HUES48 (cell line): ENCODE measurements at regions not wholly inside any gene's neighbourhood (a gene's known extent, or its start where the extent isn't known, plus 50 kb on each side); places are given as distances from the start of the nearest gene placed in this dataset.

ENCODE experiments used
- H3K27ac ChIP-seq: one replicate; pipeline ENCODE4 v1.7.0; 2013; ENCODE audit warnings: low read depth, low read length, inconsistent platforms
- H3K27me3 ChIP-seq: 2 replicates; pipeline ENCODE4 v1.6.1; 2013; ENCODE audit warnings: mild to moderate bottlenecking, low read length; ENCODE audit not compliant: control insufficient read depth, insufficient read depth
- H3K36me3 ChIP-seq: 2 replicates; pipeline ENCODE4 v1.6.1; 2013; ENCODE audit warnings: low read length; ENCODE audit not compliant: control insufficient read depth, insufficient read depth
- H3K4me1 ChIP-seq: 2 replicates; pipeline ENCODE4 v1.6.1; 2013; ENCODE audit warnings: mild to moderate bottlenecking, low read length; ENCODE audit not compliant: control insufficient read depth, insufficient read depth
- H3K4me3 ChIP-seq: 2 replicates; pipeline ENCODE4 v1.5.1; 2013; ENCODE audit warnings: mild to moderate bottlenecking, low read depth, low read length
- H3K9ac ChIP-seq: 2 replicates; pipeline ENCODE4 v1.6.1; 2013; ENCODE audit warnings: mild to moderate bottlenecking, low read depth, low read length, moderate library complexity
- H3K9me3 ChIP-seq: 2 replicates; pipeline ENCODE4 v1.6.1; 2013; ENCODE audit warnings: low read length; ENCODE audit not compliant: control insufficient read depth, insufficient read depth

DNA sequence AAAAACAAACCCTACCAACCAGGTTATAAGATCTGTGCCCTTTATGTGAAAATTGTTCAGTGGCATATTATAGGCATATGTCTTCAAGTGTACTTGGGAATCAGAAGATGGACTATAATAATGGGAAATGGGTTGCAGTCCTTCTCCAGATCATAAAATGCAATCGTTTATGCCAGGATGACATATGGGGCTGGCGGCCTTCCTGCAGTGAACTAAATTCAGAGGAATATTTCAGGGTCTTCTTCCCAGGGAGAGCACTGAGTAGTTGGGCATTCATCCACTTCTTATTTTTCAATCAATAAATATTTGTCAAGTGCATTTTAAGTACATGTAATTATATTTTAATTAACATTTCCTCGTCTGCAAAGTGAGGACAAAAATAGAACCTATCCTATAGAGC, 176.2 kb upstream of the CNR1 start:
- Histone ChIP-seq H3K27me3 (no peaks in the 10 kb centered on the region), H3K4me3 (no peak overlapping the region), H3K9me3 (no peaks in the 10 kb centered on the region), H3K36me3 (no peaks in the 10 kb centered on the region), H3K9ac (no peak overlapping the region), H3K27ac (no peak overlapping the region), H3K4me1 (no peaks in the 10 kb centered on the region)

DNA sequence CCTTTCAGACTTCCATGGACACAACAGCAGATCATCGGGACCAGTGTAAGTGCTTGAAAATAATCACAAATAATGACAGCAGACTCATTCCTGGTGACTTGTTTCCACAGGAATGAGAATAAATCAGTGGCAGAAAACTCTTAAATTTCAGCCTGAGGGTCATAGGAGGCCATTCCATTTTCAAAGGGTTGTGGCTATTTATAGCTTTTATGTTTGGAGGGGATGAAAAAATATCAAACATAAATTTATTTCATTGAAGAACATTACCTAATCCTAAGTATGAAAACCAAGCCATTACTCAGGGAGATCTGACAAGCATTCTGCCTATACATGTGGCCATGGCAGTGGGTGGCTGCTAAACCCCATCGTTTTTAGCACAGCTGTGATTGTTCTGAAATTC, 173.6 kb upstream of the CNR1 start:
- Histone ChIP-seq H3K27ac (no peak overlapping the region), H3K4me1 (no peaks in the 10 kb centered on the region), H3K4me3 (no peak overlapping the region), H3K27me3 (no peaks in the 10 kb centered on the region), H3K9me3 (no peaks in the 10 kb centered on the region), H3K36me3 (no peaks in the 10 kb centered on the region), H3K9ac (no peak overlapping the region)

DNA sequence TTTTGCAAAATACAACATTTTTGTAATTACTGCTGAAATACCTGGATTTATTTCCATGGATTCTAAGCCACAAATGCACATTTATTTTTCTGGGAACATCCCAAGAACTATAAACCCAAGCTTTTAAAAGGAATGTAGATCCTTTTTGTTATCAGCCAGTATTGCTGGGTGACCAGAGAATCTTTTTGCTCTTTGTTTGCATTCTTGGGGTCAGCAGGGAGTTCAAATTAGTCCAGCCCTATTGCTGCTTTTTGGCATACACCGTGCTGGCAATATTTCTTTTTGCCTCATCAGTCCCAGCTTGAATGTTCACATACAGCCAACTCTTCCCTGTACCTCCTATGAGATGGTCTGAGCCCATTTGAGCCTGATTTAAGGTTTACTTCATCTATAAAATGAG, 155.2 kb upstream of the CNR1 start:
- no peaks in the 10 kb centered on the region for H3K4me1 ChIP-seq
- no peaks in the 10 kb centered on the region for H3K27me3 ChIP-seq
- no peak overlapping the region for H3K4me3 ChIP-seq
- H3K9ac ChIP-seq = no peak overlapping the region
- no peak overlapping the region for H3K27ac ChIP-seq
- no peaks in the 10 kb centered on the region for H3K9me3 ChIP-seq
- no peaks in the 10 kb centered on the region for H3K36me3 ChIP-seq

DNA sequence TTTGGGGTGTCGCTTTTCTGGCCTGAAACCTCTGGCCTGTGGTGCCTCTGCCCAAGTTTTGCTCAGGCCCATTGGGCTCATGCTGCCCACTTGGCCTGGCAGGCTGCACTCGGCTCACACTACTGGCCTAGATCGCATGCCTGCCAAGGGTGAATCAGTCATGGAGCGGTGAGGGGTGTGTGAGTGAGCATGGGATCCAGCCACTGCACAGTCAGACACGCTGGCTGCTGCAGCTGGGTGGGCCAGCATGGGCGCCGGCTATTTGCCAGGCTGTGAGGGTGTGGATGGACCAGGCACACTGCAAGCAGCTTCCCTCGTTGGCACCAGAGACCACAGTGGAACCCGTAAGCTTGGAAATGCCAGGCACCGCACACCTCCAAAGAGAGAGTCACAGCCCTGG, 145.4 kb upstream of the CNR1 start:
- no peaks in the 10 kb centered on the region for H3K9me3 ChIP-seq
- no peak overlapping the region for H3K27ac ChIP-seq
- no peak overlapping the region for H3K4me3 ChIP-seq
- H3K9ac ChIP-seq = no peak overlapping the region
- H3K4me1 ChIP-seq = no peaks in the 10 kb centered on the region
- no peaks in the 10 kb centered on the region for H3K27me3 ChIP-seq
- no peaks in the 10 kb centered on the region for H3K36me3 ChIP-seq

DNA sequence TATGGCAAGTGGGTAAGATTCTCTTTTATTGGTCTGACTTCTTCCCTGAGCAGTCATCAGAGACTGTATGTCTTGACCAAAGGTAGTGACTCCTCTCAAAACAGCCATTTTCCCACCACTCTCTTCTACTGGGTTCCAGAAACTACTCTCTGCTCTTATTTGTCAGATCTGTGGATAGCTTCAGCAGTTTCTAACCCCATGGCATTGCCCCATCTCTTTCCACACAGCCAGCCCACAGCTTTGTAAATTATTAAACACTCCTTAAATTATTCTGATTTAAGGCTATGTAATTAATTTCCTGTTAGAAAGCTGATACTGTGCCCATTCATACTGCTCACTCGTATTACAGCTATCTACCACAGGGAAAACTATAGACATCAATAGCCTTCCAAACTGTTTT, 138.4 kb upstream of the CNR1 start:
- H3K9me3 ChIP-seq = no peaks in the 10 kb centered on the region
- no peak overlapping the region for H3K9ac ChIP-seq
- H3K27ac ChIP-seq = no peak overlapping the region
- H3K4me1 ChIP-seq = no peaks in the 10 kb centered on the region
- no peaks in the 10 kb centered on the region for H3K36me3 ChIP-seq
- no peaks in the 10 kb centered on the region for H3K27me3 ChIP-seq
- no peak overlapping the region for H3K4me3 ChIP-seq

DNA sequence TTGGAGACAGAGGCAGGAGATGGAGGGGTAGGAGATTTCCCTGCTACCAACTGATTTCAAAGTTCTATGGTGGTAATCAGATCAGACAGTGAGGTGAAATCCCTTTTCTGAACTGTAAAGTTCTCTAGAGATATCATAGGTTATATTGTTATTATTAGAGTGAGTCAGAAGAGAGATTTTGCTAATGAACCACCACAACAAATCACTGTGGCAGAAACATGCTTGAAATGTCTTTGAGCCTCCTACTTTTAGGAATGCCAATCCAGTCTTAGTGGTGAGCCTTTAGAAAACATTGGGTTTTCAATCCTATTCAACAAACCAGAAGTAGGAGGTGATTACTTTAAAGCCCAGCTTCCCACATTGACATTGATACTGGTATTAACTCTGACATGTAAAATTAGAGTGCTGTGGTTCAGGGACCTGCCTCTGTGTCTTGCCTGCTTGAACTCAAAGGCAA, 136.7 kb upstream of the CNR1 start:
- H3K9me3 ChIP-seq = no peaks in the 10 kb centered on the region
- no peak overlapping the region for H3K27ac ChIP-seq
- H3K36me3 ChIP-seq = no peaks in the 10 kb centered on the region
- H3K4me3 ChIP-seq = no peak overlapping the region
- no peaks in the 10 kb centered on the region for H3K27me3 ChIP-seq
- H3K4me1 ChIP-seq = no peaks in the 10 kb centered on the region
- H3K9ac ChIP-seq = no peak overlapping the region

DNA sequence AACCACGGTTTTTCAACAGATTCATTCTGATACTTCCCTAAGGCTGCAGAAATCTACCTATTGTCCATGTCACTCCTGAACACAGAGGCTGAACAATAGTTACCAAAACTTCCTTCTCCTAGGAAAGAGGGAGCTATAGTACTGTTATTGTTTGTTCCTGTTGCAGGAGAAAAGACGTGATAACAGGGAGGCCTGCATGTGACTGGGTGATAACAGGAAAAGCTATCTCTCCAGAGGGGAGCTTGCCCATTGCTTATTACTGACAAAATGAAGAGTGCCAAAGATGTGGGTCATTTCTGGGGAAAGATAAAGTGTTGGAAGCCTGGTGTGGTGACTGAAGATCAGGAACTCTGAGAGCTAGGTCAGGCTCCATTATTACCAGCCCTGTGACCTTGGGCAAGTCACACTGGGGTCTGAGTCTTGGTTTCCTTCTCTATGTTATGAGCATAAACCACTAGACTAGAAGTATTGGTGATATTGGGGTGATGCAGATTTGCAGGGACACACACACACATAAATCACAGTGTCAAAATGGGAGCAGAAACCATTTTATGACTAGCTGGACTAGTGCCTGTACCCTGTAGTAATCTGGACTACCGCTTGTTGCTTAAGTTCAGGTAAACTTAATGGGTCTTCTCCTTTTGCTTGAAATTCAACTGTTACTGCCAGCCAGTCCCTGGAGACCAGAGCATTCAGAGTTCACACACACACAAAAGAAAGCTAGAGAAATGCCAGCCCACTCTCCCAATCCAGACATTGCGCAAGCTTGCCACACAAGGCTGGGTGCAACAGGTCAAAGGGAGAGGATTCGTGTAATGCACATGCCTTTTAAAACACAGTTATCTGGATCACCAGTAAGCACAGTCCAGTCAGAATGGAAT, 136.0 kb upstream of the CNR1 start:
- Histone ChIP-seq H3K36me3 (no peaks in the 10 kb centered on the region), H3K4me3 (no peak overlapping the region), H3K9ac (no peak overlapping the region), H3K4me1 (peaks cover under 1% of the 10 kb centered on the region; the same call in 1 of the 2 replicates), H3K9me3 (no peaks in the 10 kb centered on the region), H3K27ac (no peak overlapping the region), H3K27me3 (no peaks in the 10 kb centered on the region)

DNA sequence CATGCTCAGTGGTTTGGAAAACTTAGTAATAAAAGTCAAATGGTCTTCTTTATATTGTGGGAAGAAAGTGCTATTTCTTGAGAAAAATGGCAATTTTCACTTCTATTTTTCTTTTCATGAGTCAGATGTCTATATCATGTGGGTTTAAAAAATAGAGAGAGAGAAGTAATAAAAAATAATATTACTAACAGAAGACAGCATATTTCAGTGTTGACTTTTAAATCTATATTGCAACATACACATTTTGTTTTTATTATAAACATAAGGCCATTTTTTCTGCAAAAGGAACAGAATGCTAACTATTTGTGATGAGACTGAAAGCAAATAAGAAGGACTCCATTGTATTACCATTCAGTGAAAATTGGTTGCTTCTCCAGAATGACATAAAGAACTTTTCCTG, 135.1 kb upstream of the CNR1 start:
- no peak overlapping the region for H3K4me3 ChIP-seq
- H3K36me3 ChIP-seq = no peaks in the 10 kb centered on the region
- H3K27me3 ChIP-seq = no peaks in the 10 kb centered on the region
- no peak overlapping the region for H3K9ac ChIP-seq
- H3K27ac ChIP-seq = no peak overlapping the region
- H3K4me1 ChIP-seq = peaks cover 9% of the 10 kb centered on the region
- H3K9me3 ChIP-seq = no peaks in the 10 kb centered on the region

DNA sequence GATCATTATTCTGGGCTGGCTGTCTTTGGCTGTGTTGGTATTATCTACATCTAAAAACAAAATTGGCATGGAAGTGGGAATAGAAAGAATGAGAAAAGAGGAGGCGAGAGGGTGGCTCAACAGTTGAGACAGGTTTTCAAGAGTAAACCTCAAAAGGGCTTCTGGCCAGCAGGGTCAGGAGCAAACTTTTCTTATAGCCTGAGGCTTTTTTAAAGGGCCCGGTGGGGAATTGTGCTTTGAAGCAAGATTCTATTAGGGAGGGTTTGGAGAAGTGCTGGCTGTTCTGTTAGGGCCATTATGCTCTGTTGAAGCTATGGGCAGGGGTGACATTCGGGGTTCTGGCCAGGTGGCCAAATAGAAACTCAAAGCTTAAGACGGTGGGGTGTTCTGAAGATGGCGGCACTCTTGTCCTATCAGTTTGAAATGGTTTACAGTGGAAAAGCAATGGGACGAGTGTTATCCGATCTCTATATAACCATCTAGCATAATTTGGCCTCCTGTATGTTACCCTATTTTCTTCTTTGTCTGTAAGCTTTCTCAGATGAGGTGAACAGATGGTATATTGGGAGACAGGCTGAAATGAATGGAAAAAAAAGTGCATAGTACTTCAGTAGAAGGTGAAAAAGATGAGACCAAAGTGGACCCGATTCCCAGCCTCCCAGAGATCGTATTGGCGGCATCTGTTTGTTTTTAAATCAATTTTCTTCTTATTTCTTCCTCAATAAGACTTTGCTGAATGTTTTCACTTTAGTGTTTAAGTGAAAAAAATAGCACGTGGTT, 132.1 kb upstream of the CNR1 start:
- Histone ChIP-seq H3K27me3 (no peaks in the 10 kb centered on the region), H3K4me3 (no peak overlapping the region), H3K9me3 (no peaks in the 10 kb centered on the region), H3K36me3 (no peaks in the 10 kb centered on the region), H3K4me1 (peaks cover 12% of the 10 kb centered on the region), H3K27ac (no peak overlapping the region), H3K9ac (no peak overlapping the region)

DNA sequence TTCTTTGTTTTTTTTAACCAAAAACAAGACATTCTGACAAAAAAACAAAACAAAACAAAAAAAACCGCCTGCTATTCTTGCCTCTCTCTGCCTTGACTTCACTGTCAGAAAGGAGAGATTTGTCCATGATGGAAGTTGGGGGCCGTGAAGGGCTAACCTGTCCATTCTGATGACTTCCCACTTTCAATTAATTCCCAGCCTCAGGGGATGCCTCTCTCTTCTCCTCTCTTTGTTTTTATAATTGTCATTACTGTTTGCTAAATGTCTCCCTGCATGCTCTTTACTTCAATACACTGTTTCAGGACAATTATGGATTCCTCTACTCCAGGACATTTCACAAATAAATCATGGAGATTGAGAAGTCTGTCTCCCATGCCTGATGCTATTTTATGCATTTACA, 130.5 kb upstream of the CNR1 start:
- H3K9ac ChIP-seq = no peak overlapping the region
- no peak overlapping the region for H3K4me3 ChIP-seq
- H3K27ac ChIP-seq = no peak overlapping the region
- H3K36me3 ChIP-seq = no peaks in the 10 kb centered on the region
- H3K27me3 ChIP-seq = no peaks in the 10 kb centered on the region
- no peaks in the 10 kb centered on the region for H3K9me3 ChIP-seq
- peaks cover 12% of the 10 kb centered on the region for H3K4me1 ChIP-seq

DNA sequence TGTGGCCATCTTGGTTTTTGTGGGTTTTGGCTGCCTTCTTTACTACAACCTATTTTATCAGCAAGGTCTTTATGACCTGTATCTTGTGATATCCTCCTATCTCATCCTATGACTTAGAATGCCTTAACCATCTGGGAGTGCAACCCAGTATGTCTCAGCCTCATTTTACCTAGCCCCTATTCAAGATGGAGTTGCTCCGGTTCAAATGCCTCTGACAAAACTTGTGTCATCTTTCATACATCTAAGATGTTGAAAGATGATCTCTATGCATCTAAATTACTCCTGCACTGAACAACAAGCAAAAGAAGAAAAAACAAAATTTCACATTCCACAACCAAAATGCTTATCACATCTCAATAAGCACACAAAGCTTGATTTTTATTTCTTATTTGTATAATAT, 129.5 kb upstream of the CNR1 start:
- H3K9ac ChIP-seq = no peak overlapping the region
- H3K36me3 ChIP-seq = no peaks in the 10 kb centered on the region
- no peak overlapping the region for H3K4me3 ChIP-seq
- H3K27ac ChIP-seq = no peak overlapping the region
- H3K4me1 ChIP-seq = peaks cover 12% of the 10 kb centered on the region
- no peaks in the 10 kb centered on the region for H3K9me3 ChIP-seq
- no peaks in the 10 kb centered on the region for H3K27me3 ChIP-seq
